Tibial artery (tissue), 4 donors: ENCODE measurements at regions not wholly inside any gene's neighbourhood (a gene's known extent, or its start where the extent isn't known, plus 50 kb on each side); places are given as distances from the start of the nearest gene placed in this dataset.

ENCODE experiments used
- DNase-seq, 2 donors: peaks; one replicate each; pipeline ENCODE4 v3.0.0-alpha.2; 2019
- H3K27ac ChIP-seq, 2 donors: fragments of 200-600 bp; sonication (generic) in 1 of 2; 1 replicate in 1 of 2; 2 replicates in 1 of 2; pipeline ENCODE4 v1.5.1; 2018 to 2019; ENCODE audit warnings: mild to moderate bottlenecking in 1 of 2
- H3K27me3 ChIP-seq, 2 donors: fragments of 200-600 bp; sonication (generic) in 1 of 2; one replicate each; pipeline versions ENCODE4 v1.5.1 to v1.6.0; 2016 to 2019
- H3K36me3 ChIP-seq, 3 donors: fragments of 200-600 bp; sonication (generic) in 2 of 3; one replicate each; pipeline ENCODE4 v1.5.1; 2016 to 2019; ENCODE audit warnings: mild to moderate bottlenecking in 2 of 3
- H3K4me1 ChIP-seq, 4 donors: fragments of 200-600 bp; sonication (generic) in 2 of 4; 1 replicate in 3 of 4; 2 replicates in 1 of 4; pipeline ENCODE4 v1.5.1; 2016 to 2019
- H3K4me3 ChIP-seq, 2 donors: fragments of 200-600 bp; sonication (generic) in 1 of 2; 1 replicate in 1 of 2; 2 replicates in 1 of 2; pipeline ENCODE4 v1.5.1; 2018 to 2019; ENCODE audit warnings: mild to moderate bottlenecking in 2 of 2
- H3K9me3 ChIP-seq, 3 donors: fragments of 200-600 bp; sonication (generic) in 1 of 3; one replicate each; pipeline ENCODE4 v1.5.1; 2016 to 2019
- CTCF ChIP-seq, 2 experiments: fragments of 200-600 bp in 1 of 2; fragments of 450-650 bp in 1 of 2; IDR thresholded peaks; one replicate each; pipeline ENCODE4 v1.5.1; 2017 to 2019; ENCODE audit warnings: antibody characterized with exemption in 2 of 2, mild to moderate bottlenecking in 1 of 2, moderate library complexity in 1 of 2
- intact Hi-C: fragments of 100-400 bp; cut with DNase I; formaldehyde crosslinking; loops from one replicate; pipeline ENCODE4 v1.15.0; 2023; ENCODE audit warnings: low total_unique reads

- DNase-seq, result no peak
- Histone ChIP-seq H3K27ac (no peak overlapping the region), H3K36me3 (no peaks in the 10 kb centered on the region), H3K4me3 (no peak overlapping the region), H3K9me3 (no peaks in the 10 kb centered on the region), H3K4me1 (no peaks in the 10 kb centered on the region), H3K27me3 (no peaks in the 10 kb centered on the region)
- intact Hi-C loops, result no loop called here
- no peak for TF ChIP-seq CTCF (IDR thresholded peaks at IDR 0.05)
These were observed 180.0 kb upstream of the DUSP10 start for GRCh38 chr1:221921936-221922335.

- no peak for DNase-seq
- no peak overlapping the region for H3K4me3 ChIP-seq
- TF ChIP-seq CTCF (IDR thresholded peaks at IDR 0.05), result no peak
- H3K27ac ChIP-seq, result no peak overlapping the region
- H3K27me3 ChIP-seq, result no peaks in the 10 kb centered on the region
- no peaks in the 10 kb centered on the region for H3K9me3 ChIP-seq
- no peaks in the 10 kb centered on the region for H3K4me1 ChIP-seq
- no peaks in the 10 kb centered on the region for H3K36me3 ChIP-seq
- intact Hi-C loops, result no loop called here
These were observed 177.9 kb upstream of the DUSP10 start for GRCh38 chr1:221919743-221920142.

- DNase-seq, result no peak
- no peak overlapping the region for H3K4me3 ChIP-seq
- intact Hi-C loops, result no loop called here
- TF ChIP-seq CTCF (IDR thresholded peaks at IDR 0.05), result no peak
- H3K9me3 ChIP-seq, result no peaks in the 10 kb centered on the region
- no peaks in the 10 kb centered on the region for H3K36me3 ChIP-seq
- no peaks in the 10 kb centered on the region for H3K4me1 ChIP-seq
- no peak overlapping the region for H3K27ac ChIP-seq
- no peaks in the 10 kb centered on the region for H3K27me3 ChIP-seq
These were observed 177.5 kb upstream of the DUSP10 start for GRCh38 chr1:221919341-221919740.

- Histone ChIP-seq H3K4me3 (no peak overlapping the region), H3K9me3 (no peaks in the 10 kb centered on the region), H3K4me1 (no peaks in the 10 kb centered on the region), H3K27me3 (no peaks in the 10 kb centered on the region), H3K27ac (no peak overlapping the region), H3K36me3 (no peaks in the 10 kb centered on the region)
- no peak for DNase-seq
- no peak for TF ChIP-seq CTCF (IDR thresholded peaks at IDR 0.05)
- intact Hi-C loops, result no loop called here
These were observed 174.3 kb upstream of the DUSP10 start for GRCh38 chr1:221916176-221916575.

- H3K27me3 ChIP-seq, result no peaks in the 10 kb centered on the region
- no peak for TF ChIP-seq CTCF (IDR thresholded peaks at IDR 0.05)
- H3K9me3 ChIP-seq, result no peaks in the 10 kb centered on the region
- H3K4me1 ChIP-seq, result no peaks in the 10 kb centered on the region
- H3K36me3 ChIP-seq, result no peaks in the 10 kb centered on the region
- no peak overlapping the region for H3K4me3 ChIP-seq
- no peak overlapping the region for H3K27ac ChIP-seq
- intact Hi-C loops, result no loop called here
- no peak for DNase-seq
These were observed 173.9 kb upstream of the DUSP10 start for GRCh38 chr1:221915764-221916163.

- DNase-seq, result no peak
- Histone ChIP-seq H3K27me3 (no peaks in the 10 kb centered on the region), H3K4me1 (no peaks in the 10 kb centered on the region), H3K36me3 (no peaks in the 10 kb centered on the region), H3K27ac (no peak overlapping the region), H3K9me3 (no peaks in the 10 kb centered on the region), H3K4me3 (no peak overlapping the region)
- TF ChIP-seq CTCF (IDR thresholded peaks at IDR 0.05), result no peak
- intact Hi-C loops, result no loop called here
These were observed 171.5 kb upstream of the DUSP10 start for GRCh38 chr1:221913351-221913892.
